Astrocyte of the cerebellum (primary cell): ENCODE measurements at regions not wholly inside any gene's neighbourhood (a gene's known extent, or its start where the extent isn't known, plus 50 kb on each side); places are given as distances from the start of the nearest gene placed in this dataset.

Experiments used
- DNase-seq: peaks from one replicate; pipeline ENCODE4 v3.0.0-alpha.2; 2011; ENCODE audit warnings: low read depth
- H3K4me3 ChIP-seq: 2 replicates; pipeline ENCODE4 v1.5.1; 2011; ENCODE audit warnings: mild to moderate bottlenecking, low read depth, low read length, moderate library complexity
- in situ Hi-C: cut with HindIII; loops from 2 replicates; pipeline ENCODE4 v1.10.0; 2017; ENCODE audit warnings: low sequenced_read_pairs
- TF ChIP-seq, protein P1 (sequence below): IDR thresholded peaks from 2 replicates; pipeline ENCODE4 v1.5.1; 2012; ENCODE audit warnings: low read length, low read depth, moderate library complexity, mild to moderate bottlenecking; ENCODE audit errors: missing control alignments

DNA sequence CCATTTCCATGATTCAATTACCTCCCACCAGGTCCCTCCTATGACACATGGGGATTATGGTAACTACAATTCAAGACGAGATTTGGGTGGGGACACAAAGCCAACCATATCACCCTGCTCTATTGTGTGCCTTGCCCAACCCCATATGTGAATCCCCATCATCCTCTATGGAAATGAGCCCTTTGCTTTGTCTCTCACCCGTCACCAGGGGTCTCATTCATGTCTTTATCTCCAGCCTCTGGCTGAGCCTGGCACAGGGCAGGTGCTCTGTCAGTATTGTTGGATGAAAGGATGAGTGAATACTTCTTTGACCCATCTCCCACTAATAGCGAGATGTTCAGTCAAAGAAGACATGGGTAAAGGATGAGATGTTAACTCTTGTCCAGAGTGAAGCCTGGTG lies 116.6 kb upstream of the LGALSL start:
- no peak overlapping the region for H3K4me3 ChIP-seq
- no peak for DNase-seq
- in situ Hi-C loops, result no loop called here
- TF ChIP-seq, protein P1, sequence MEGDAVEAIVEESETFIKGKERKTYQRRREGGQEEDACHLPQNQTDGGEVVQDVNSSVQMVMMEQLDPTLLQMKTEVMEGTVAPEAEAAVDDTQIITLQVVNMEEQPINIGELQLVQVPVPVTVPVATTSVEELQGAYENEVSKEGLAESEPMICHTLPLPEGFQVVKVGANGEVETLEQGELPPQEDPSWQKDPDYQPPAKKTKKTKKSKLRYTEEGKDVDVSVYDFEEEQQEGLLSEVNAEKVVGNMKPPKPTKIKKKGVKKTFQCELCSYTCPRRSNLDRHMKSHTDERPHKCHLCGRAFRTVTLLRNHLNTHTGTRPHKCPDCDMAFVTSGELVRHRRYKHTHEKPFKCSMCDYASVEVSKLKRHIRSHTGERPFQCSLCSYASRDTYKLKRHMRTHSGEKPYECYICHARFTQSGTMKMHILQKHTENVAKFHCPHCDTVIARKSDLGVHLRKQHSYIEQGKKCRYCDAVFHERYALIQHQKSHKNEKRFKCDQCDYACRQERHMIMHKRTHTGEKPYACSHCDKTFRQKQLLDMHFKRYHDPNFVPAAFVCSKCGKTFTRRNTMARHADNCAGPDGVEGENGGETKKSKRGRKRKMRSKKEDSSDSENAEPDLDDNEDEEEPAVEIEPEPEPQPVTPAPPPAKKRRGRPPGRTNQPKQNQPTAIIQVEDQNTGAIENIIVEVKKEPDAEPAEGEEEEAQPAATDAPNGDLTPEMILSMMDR, result no peak

DNA sequence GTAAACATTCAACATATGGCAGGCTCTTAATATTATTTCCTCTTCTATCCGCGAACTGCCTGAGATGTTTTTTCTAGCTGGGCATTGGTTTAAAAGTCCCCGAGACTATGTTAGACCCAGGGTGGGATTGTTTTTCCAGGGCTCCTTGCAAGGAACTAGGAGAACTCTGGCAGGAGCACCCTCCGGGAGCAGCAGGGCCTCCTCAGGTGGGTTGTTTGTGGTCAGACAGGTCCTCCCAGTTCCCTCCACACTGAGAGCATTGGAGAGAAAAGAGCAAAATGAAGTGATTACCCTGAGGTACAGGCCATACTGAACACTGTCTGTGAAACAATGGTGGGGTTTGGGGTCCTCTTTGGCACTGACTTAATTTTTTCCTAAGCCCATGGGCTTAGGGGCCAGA lies 115.9 kb upstream of the LGALSL start:
- in situ Hi-C loops, result no loop called here
- TF ChIP-seq, protein P1, result no peak

DNA sequence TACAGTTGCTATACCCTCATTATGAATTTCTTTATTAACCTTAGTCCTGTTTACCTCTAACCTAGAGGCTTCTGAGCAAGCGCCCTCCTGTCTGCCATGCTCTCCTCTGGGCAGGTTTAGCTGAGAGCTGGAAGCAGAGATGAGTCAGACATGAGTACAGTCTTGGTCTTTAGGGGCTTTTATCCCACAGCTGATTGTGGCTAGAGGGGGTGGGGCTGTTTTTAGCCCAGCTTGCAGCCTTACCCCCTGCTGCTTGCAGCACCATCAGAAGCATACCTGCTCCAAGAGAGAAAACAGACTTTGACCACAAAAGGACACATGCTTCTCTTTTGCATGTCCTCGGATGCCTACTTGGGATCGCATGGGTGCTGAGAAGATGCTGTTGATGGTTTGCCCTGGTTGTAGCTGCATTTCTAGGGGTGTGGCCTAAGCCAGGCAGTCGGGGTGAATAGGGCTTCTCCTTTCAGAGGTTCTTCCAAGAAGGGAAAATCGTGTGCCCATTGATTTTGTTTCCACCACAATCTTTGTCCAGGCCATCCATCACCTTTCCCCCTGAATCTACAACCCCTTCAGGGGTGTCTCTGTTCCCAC lies 115.0 kb upstream of the LGALSL start:
- TF ChIP-seq, protein P1, result no peak
- no peak overlapping the region for H3K4me3 ChIP-seq
- in situ Hi-C loops, result no loop called here
- DNase-seq, result peak; percentile 24

More for the DNA sequence above, 115.9 kb upstream of the LGALSL start:
- H3K4me3 ChIP-seq, result no peak overlapping the region
- no peak for DNase-seq

DNA sequence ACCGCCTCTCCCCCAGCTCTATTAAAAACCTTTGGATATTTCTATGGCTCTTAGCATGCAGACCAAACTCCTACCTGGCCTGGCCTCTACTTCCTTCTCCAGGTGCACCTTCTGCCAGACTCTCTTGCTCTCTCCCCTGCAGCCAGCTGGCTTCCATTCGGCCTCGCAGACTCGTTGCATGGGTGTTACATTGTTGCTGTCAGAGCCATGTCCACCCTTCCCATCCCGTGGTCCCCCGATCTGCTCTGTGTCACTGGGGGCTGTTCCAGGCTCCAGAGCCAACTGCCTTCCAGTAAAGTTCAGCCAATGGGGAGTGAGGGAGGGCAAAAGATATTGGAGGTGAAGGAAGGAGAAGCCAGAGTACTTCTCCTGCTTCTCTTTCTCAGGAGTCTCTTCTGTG lies 112.5 kb upstream of the LGALSL start:
- no peak for DNase-seq
- TF ChIP-seq, protein P1, result no peak
- no peak overlapping the region for H3K4me3 ChIP-seq
- in situ Hi-C loops, result no loop called here

DNA sequence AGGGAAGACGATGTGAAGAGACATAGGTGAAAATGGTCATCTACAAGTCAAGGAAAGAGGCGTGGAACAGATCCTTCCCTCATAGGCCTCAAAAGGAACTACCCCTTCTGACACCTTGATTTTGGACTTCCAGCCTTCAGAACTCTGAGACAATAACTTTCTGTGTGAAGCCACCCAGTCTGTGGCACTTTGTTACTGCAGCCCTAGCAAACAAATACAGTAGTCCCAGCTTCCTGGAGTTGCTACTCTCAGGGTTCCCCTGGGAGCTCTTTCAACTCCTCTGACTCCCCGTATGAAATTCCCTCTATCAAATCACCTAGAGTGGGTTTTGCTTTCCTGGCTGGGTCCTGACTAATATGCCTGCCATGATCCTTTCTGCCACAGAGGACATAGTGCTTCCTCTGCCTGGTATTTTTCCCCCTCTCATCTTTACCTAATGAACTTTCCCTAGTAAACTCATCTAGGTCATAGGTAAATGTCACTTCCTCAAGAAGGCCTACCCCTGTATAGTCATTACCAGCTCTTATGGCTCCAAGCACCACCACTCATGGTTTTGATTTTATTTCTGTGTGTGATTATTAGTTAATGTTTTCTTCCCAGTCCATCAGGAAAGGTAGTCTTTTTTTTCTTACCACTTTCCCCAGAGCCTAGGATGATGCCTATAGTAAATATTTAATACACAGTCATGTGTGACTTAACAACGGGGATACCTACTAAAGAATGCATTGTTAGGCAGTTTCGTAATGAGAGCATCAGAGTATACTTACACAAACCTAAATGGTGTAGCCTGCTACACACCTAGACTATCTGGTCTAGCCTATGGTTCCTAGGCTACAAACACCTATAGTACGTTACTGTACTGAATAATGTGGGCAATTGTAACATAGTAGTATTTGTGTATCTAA lies 111.5 kb upstream of the LGALSL start:
- in situ Hi-C loops, result no loop called here
- H3K4me3 ChIP-seq, result no peak overlapping the region
- TF ChIP-seq, protein P1, result no peak
- DNase-seq, result no peak

DNA sequence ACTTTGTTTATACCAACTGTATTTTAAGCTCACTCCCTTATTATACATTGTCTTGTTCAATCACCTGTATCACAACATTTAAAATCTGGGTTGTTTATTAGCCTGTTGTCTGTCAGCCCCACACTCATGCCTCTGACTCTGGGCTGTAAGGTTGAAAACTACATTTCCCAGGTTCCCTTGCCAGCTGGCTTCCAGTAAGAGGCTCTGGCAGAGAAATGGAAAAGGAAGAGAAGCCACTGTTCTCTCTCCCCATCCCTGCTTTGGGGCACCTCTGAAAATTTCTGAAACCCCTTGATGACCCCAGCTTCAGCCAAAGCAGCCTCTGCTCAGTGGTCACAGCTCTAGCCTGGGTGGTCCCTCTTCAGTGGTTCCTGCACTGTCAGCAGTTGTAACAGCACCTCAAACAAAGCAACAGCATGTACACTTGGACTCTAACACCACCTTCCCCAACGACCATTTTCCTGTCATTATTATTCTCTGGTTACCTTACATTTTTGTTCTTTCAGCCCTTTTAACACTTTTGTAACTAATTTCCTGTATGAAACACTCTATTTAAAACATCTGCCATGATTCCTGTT lies 108.9 kb upstream of the LGALSL start:
- DNase-seq, result no peak
- no peak overlapping the region for H3K4me3 ChIP-seq
- in situ Hi-C loops, result no loop called here
- TF ChIP-seq, protein P1, result no peak
